Activated effector memory CD4-positive, alpha-beta T cell treated with anti-CD3 and anti-CD28 coated beads, Interleukin-2, amount 50 U/mL, for 16 hours (primary cell): ENCODE measurements at regions not wholly inside any gene's neighbourhood (a gene's known extent, or its start where the extent isn't known, plus 50 kb on each side); places are given as distances from the start of the nearest gene placed in this dataset.

Experiments used
- DNase-seq: peaks from one replicate; pipeline ENCODE4 v3.0.0-alpha.2; 2020

- DNase-seq: no peak
These were observed 564.3 kb downstream of the CMPK2 start for GRCh38 chr2:6301426-6301825.

- no peak for DNase-seq
These were observed 556.7 kb downstream of the CMPK2 start for GRCh38 chr2:6308986-6309385.

- no peak for DNase-seq
These were observed 556.1 kb downstream of the CMPK2 start for GRCh38 chr2:6309415-6310255.

- no peak for DNase-seq
These were observed 555.2 kb downstream of the CMPK2 start for GRCh38 chr2:6310256-6311215.

- DNase-seq: no peak
These were observed 553.3 kb downstream of the CMPK2 start for GRCh38 chr2:6312367-6312766.

- DNase-seq: no peak
These were observed 551.3 kb downstream of the CMPK2 start for GRCh38 chr2:6314218-6314960.

- no peak for DNase-seq
These were observed 540.1 kb downstream of the CMPK2 start for GRCh38 chr2:6325616-6326015.

GRCh38 chr2:6326958-6327357 is 538.7 kb downstream of the CMPK2 start:
- DNase-seq: no peak

GRCh38 chr2:6336752-6337471 is 528.8 kb downstream of the CMPK2 start:
- no peak for DNase-seq

- DNase-seq: no peak
These were observed 528.3 kb downstream of the CMPK2 start for GRCh38 chr2:6337472-6337820.

- DNase-seq: no peak
These were observed 524.0 kb downstream of the CMPK2 start for GRCh38 chr2:6341588-6342129.

GRCh38 chr2:6342273-6342920 is 523.3 kb downstream of the CMPK2 start:
- no peak for DNase-seq

- no peak for DNase-seq
These were observed 522.6 kb downstream of the CMPK2 start for GRCh38 chr2:6343076-6343475.

- no peak for DNase-seq
These were observed 513.5 kb downstream of the CMPK2 start for GRCh38 chr2:6352247-6352646.

GRCh38 chr2:6352906-6353515 is 512.7 kb downstream of the CMPK2 start:
- no peak for DNase-seq

GRCh38 chr2:6353669-6354068 is 512.0 kb downstream of the CMPK2 start:
- no peak for DNase-seq

- no peak for DNase-seq
These were observed 511.2 kb downstream of the CMPK2 start for GRCh38 chr2:6354546-6354945.

- no peak for DNase-seq
These were observed 509.6 kb downstream of the CMPK2 start for GRCh38 chr2:6355886-6356761.

- no peak for DNase-seq
These were observed 507.2 kb downstream of the CMPK2 start for GRCh38 chr2:6358546-6358945.

GRCh38 chr2:6358985-6359384 is 506.7 kb downstream of the CMPK2 start:
- no peak for DNase-seq
